Tibial nerve (tissue), 3 donors: ENCODE measurements at regions not wholly inside any gene's neighbourhood (a gene's known extent, or its start where the extent isn't known, plus 50 kb on each side); places are given as distances from the start of the nearest gene placed in this dataset.

ENCODE experiments used
- POLR2A ChIP-seq, 2 donors: fragments of 450-650 bp; IDR thresholded peaks; one replicate each; pipeline ENCODE4 v1.6.1; 2017; ENCODE audit warnings: antibody characterized with exemption in 2 of 2, mild to moderate bottlenecking in 2 of 2, moderate library complexity in 2 of 2
- TF ChIP-seq, protein P1 (sequence below), 5 experiments: fragments of 200-600 bp in 3 of 5; fragments of 450-650 bp in 2 of 5; sonication (generic) in 3 of 5; IDR thresholded peaks; one replicate each; pipeline ENCODE4 v1.5.1; 2016 to 2019; ENCODE audit warnings: antibody characterized with exemption in 5 of 5, mild to moderate bottlenecking in 3 of 5, moderate library complexity in 2 of 5

DNA sequence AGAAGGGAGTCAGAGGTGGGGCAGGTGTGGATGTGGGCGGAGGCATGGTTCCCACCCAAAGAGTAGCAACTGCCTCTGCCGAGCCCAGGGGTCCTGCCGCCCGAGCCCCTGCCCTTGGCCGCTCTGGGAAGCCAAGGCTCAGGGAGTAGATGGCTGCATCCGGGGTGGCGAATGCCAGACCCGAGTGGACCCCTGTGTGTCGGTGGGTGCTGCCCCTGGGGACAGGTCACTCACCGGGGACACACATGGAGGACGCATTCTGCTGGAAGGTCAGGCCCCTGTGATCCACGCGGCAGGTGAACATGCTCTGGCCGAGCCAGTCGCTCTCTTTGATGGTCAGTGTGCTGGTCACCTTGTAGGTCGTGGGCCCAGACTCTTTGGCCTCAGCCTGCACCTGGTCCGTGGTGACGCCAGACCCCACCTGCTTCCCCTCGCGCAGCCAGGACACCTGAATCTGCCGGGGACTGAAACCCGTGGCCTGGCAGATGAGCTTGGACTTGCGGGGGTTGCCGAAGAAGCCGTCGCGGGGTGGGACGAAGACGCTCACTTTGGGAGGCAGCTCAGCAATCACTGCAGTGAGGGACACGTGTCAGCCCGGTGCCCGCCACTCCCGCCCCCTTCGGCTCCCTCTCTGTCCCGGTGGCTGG, 329.0 kb downstream of the TMEM121 start:
- TF ChIP-seq, protein P1, sequence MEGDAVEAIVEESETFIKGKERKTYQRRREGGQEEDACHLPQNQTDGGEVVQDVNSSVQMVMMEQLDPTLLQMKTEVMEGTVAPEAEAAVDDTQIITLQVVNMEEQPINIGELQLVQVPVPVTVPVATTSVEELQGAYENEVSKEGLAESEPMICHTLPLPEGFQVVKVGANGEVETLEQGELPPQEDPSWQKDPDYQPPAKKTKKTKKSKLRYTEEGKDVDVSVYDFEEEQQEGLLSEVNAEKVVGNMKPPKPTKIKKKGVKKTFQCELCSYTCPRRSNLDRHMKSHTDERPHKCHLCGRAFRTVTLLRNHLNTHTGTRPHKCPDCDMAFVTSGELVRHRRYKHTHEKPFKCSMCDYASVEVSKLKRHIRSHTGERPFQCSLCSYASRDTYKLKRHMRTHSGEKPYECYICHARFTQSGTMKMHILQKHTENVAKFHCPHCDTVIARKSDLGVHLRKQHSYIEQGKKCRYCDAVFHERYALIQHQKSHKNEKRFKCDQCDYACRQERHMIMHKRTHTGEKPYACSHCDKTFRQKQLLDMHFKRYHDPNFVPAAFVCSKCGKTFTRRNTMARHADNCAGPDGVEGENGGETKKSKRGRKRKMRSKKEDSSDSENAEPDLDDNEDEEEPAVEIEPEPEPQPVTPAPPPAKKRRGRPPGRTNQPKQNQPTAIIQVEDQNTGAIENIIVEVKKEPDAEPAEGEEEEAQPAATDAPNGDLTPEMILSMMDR (IDR thresholded peaks at IDR 0.05) = no peak
- no peak for TF ChIP-seq POLR2A (IDR thresholded peaks at IDR 0.05)
